T-helper 1 cell treated with Interleukin-12 subunit alpha and Interleukin-12 subunit beta and Interleukin-4 antibody, amounts not matched to agents 30 ng/mL and 1 ng/mL, for 36 hours (primary cell): ENCODE measurements at regions not wholly inside any gene's neighbourhood (a gene's known extent, or its start where the extent isn't known, plus 50 kb on each side); places are given as distances from the start of the nearest gene placed in this dataset.

Experiments used
- intact Hi-C: fragments of 100-400 bp; cut with micrococcal nuclease; formaldehyde crosslinking; loops from one replicate; pipeline ENCODE4 v1.15.1; 2024

DNA sequence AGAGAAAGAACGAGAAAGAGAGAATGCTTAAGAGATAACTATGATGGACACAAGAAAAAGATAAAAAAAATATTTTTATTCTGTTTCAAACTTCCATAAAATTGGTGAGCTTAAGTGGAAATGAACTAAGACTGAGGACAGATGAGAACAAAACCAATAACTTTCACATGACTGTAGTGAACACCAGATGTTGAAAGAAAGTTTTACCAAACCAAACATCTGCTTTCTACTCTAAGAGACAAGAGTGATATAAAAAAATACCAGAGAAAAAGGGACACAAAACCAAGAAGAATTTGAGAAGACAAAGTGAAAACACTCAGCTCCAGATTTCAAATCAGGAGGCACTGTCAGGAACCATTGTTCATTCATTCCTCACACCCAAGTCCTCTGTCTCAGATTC is 147.9 kb downstream of the IMPG2 start:
- intact Hi-C loops, result no loop called here

DNA sequence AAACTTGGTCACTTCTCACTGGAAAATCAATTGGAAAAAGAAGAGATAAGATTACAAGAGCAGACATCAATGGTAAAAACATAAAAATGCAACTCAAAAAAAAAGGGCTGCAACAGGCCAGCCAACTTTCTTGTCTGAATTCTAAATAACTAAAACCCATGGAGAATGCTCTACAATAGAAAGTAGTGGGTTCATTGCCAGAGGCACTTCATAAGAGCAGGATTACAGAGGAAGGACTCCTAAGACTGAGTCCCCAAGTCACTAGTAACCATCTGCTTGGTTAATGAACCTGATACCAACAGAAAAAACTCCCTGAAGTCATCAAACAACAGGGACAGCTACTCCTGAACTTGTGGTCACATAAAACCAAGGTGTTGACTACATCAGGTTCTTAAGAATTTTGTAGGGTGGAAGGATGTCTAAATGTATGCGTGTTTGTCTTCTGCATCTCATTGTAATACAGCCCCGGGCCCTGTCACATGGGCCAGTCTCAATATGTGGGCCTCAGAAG is 148.6 kb downstream of the IMPG2 start:
- intact Hi-C loops, result no loop called here

DNA sequence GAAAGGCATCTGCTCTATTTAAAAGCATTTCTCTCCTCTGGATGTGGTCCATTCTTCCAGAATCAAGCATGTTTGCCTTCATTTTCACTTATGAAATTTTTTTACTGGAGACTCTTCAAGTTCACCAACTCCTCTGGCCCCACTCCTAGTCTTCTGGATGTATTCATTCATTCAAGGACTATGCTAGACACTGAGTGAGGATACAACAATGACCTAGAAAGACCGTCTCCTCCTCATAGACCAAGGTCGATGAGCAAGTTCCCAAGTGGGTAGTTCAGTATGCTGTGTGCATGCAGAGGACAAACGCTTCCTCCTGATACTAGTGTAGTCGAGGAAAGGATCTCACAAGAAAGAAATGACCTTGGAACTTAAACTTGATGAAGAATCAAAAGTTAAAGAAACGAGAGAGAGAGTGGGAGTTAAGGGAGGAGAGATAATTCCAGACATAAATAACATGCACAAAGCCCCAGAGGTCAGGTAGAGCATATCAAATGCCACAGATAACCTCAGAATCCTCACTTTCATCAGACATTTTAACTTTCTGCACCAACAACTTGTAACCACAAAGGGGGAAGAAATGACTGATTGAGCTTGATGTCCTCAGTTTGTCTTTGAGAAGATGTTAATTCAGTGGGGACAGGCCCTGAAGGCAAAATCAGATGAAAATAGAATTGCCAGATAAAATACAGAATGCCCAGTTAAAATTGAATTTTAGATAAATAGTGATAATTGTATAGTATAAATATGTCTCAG is 149.4 kb downstream of the IMPG2 start:
- intact Hi-C loops, result no loop called here

DNA sequence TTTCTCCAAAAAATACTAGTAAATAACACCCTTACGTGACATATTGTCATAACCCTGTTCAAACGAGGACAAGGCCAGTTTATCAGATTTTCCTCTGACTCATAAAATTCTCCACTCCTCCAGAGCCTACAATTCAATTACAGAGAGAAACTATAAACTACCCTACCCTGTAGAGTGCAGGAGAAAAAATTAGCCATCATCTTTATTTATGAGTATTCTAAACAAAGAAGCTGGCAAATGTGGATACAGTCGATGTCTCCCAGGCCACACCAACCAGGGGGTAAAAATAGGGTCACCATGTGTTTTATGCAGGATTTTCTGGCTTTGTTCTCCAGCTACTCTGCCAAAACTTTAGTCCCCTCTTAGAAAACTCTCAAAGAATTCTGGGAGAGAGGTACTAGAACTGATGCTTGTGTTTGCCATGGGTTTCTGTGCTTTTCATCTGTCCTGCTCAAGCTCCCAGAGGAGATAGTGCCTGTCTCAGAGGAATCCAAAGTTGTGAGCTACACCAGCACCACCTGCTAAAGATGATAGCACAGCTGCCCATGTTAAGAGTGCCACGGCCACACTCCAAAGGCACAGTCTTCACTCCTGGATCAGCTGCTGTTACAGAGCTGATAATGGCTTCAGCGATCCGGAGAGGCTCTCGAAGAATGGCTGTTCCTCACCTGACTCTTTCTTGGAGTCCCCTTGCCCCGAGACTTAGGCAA is 150.2 kb downstream of the IMPG2 start:
- intact Hi-C loops, result no loop called here

DNA sequence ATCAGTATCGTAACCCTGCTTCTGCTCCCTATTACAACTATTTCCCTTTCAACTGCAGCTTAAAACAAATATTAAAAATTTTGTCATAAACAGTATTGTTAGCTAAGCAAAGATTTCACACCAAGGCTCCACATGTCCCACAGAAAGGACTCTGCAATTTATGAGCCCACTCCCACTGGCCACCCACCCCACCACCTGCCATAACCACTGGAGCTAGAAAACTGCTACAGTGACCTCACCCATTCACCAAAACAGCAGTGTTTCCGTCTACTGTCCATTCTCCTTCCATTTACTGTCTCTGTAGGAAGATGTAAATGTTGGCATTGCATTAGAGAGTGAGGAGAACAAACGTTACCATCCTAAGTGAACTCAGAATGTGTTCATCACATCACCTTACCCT is 150.9 kb downstream of the IMPG2 start:
- intact Hi-C loops, result no loop called here

DNA sequence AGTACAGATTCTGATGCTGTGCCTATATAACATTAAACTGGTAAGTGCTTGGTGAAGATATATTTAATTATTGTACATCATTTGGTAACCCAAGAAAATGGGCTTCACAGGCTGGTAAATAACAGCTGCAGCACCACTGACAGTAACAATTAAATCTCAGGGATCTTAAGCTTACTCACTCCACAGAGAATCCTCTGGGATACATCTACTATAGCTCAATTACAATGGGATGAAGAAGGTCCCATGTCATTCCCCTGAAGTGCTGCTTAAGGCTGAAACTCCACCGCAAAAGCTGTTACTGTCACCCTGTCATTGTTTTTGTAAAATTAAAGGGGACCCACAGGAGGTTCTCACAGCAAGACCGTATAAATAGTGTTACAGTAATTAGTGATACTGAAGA is 153.0 kb downstream of the IMPG2 start:
- intact Hi-C loops, result no loop called here

DNA sequence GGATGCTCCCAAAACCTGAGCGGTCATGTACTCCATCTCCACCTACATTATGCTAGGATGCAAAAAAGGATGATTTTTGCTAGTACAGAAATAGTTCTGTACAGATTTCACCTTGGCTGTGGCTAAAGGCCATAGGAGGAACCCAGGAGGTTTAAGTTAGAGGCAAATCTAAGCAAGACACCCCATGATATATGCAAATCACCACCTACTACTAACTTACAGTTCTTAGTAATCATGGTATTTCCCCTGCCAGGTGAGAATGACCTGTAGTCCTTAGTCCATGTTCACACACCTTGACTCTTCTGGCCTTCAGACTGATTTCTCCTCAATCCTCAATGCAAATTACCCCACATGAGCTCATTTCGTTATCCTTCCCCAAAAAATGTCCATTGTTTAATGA is 154.2 kb downstream of the IMPG2 start:
- intact Hi-C loops, result no loop called here

DNA sequence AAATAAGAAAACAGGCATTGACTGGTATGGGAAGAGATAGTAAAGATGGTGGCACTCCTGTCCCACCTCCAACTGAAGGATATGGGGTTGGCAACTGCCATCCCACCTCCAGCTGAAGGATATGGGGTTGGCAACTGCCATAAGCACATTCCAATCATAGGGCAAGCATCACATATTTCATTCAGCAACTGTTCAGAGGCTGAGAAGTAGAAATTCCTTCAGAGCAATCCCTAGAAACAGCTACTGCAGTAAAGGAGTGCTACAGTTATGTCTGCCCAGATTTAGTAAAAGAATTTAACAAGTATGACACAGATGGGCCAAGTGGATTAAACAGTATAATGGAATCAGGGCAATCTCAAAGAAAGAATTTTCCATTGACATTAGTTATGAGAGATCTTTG is 156.8 kb downstream of the IMPG2 start:
- intact Hi-C loops, result no loop called here

DNA sequence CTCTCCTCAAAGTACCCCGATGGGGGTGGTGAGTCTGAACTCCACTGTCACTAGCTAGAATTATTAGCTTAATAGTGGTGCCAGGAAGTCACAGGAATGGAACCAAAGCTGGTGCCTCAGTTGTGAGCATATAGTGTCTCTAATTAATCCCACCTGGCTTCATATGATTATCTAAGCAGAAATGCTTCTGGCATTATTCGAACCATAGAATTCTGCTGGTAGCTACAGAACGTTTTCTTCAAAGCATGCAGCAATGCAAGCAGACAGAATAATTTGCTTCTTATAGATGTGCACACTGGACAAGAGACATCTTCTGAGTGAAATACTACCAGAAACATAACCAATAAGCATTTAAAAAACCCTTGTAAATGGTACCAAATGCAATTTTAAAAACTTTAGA is 160.9 kb downstream of the IMPG2 start:
- intact Hi-C loops, result no loop called here

DNA sequence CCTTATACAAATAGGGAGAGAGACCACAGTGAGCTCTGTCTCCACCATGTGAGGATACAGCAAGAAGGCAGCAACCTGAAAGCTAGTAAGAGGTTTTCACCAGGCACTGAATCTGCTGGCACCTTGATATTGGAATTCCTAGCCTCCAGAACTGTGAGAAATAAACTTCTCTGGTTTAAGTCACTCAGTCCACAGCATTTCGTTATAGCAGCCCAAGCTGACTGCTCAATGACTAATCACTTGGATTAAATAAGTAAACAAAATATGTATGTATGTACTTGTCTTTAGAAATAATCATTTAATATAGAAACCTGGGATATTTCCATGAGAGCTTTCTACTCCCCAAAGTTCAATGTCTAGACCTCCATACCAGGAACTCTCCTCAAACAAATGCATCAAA is 162.0 kb downstream of the IMPG2 start:
- intact Hi-C loops, result no loop called here

DNA sequence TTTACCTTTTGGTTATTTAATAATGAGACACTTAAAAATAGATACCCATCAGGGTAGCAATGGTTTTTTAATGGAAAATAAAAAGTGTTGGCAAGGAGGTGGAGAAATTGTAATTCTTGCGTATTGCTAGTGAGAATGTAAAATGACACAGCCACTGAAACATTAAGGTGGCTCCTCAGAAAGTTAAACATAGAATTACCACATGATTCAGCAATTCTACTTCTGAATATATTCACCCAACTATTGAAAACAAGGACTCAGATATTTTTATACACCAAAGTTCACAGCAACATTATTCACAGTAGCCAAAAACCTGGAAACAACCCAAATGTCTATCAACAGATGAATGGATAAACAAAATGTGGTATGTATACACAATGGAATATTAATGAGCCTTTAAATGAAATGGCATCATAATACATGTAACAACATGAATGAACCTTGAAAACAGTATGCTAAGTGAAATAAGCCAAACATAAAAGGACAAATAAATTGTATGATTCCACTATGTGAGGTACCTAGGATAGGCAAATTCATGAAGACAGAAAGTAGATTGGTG is 163.5 kb downstream of the IMPG2 start:
- intact Hi-C loops, result no loop called here

DNA sequence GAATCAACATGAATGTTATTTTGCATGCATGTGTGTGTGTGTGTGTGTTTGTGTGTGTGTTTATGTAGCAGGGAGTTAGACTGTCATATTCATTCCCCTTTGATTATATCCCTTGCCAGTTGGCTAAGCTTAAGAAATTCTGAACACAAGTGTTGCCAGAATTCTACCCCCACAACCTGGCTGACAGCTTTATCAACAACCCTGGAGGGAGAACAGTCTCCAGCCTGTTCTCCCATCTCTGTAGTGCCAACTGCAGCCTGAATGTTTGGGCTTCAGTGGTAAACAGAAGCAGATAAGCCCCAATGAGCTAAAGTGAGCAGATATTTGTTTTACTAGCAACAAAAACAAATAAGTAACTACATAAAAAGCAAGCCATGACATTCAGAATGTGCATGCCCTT is 162.6 kb upstream of the ABI3BP start:
- intact Hi-C loops, result no loop called here

DNA sequence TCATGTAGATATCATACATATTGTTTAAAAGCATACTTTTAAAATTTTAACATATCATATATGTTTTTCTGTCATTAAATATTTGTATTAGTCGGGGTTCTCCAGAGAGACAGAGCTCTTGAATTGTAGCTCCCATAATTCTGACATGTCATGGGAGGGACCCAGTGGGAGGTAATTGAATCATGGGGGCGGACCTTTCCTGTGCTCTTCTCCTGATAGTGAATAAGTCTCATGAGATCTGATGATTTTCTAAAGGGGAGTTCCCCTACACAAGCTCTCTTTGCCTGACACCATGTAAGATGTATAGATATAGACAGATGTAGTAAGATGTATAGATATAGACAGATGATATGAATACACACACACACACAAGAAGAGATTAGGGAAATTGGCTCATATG is 161.2 kb upstream of the ABI3BP start:
- intact Hi-C loops, result no loop called here

DNA sequence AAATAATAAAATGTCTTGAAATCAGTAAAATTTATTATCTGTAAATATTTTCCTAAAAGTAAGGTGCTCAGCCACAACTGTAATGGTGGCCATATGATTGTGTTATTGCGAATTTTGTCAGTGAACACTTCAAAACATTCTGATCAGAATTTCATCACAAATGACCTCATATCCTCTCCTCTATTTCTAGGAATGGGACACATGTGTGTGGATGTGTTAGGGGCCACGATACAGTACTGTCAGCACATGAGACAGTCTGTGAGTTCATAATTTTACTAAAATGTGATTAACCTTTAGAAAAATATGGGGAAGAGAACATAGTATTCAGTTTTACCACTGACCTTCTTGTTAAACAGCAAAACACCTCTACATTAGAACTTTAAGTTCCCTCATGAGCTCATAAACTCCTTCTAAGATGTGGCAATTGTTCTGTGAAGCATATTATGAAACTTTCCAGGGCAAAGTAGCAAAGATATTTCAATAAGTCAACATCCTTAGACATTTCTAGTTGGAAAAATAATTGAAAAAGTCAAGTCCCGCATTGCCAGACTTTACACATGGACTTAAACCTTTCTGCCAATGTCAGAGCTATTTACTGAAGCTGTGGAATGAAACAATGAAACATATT is 158.2 kb upstream of the ABI3BP start:
- intact Hi-C loops, result no loop called here

DNA sequence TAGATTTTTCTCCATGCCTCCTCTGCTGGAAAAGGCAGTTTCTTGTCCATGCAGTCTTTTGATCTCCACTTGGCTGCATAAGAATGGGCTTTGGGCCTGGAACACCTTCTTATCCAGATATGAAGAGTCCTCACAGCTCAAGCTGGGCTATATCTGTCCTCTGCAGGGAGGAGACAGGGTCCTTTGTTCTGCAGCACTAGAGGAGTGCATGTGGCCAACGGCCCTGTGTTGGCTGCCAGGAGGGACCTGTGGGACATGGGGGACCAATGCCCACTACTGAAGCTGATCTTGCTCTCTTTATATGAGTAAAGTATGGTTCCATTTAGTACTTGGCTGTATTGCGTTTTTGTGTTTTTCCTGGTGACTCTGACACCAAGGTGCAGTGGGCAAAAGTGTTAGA is 157.3 kb upstream of the ABI3BP start:
- intact Hi-C loops, result no loop called here

DNA sequence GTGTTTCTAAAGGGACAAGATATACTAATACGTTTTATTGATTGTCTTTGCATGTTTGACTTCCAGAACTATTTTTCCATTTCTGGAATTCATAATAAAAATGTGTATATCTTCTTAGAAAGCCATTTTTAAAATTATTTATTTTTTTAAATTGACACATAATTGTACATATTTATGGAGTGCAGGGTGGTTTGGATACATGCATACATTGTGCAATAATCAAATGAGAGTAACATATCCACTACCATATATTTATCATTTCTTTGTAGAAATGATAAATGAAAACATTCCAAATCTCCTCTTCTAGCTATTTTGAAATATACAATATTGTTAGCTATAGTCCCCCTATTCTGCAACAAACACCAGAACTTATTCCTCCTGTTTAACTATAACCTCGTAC is 156.5 kb upstream of the ABI3BP start:
- intact Hi-C loops, result no loop called here

DNA sequence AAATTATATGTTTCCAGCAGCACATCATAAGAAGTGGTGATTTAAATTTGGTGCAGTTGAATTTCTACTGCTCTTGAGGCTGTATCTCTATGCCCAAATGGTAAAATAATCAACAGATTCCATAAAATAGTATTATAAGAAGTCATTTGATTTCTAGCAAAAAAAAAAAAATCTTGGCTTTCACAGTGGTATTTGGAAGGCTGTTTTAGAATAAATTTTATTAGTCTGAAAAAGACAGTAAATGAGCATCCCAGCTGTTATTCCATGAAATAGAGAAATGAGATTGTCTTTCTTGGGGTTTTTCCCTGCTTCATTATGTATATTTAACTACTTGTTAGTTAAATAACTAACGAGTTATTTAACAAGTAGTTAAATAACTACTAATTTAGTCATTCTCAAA is 156.0 kb upstream of the ABI3BP start:
- intact Hi-C loops, result no loop called here

DNA sequence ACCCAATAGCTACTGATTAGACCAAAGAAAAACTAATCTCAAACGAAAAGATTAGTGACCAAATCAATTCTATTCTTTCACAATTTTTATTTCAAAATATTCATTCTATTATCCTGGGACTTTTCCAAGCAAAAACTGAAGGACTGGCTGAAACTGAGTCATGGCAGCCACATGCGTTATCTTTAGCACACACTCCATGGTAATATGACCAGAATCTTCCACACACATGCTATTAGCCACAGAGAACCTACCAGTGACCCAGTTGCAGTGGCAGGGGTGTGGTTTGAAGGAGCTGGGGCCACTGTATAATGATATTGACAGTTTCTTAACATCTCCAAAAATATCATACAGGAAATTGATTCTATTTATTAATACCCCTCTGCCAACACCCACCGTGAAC is 154.8 kb upstream of the ABI3BP start:
- intact Hi-C loops, result no loop called here

DNA sequence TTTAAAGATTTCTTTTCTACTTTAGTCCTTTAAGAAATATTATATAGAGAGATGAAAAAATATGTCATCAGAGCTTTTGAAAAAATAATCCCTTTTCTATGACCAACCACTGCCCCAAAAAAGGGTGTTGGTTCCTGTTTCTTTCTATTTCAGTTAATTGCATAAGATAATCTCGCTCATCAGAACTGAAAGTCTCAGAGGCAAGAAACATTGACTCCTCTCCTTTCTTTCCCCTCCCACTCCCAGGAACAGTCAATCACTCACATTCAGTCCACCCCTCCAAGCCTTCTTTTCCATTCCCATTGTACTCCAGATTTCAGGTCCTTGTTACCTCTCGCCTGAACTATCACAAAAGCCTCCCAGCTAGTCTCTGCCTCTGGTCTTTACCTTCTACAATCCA is 153.7 kb upstream of the ABI3BP start:
- intact Hi-C loops, result no loop called here

DNA sequence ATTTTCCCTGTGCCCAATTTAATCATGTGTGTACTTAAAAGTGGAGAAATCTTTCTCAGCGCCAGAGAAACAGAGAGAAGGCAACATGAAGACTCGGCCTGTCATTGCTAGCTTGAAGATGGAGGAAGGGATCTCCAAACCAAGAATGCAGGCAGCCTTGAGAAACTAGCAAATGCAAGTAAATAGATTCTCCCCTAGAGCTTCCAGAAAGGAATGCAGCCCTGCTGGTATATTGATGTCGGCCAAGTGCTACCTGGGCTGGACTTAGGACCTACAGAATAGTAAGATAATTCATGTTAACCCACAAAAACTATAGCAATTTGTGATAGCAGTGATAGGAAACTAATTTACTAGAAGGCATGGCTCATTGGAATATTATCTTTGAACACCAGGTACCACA is 150.9 kb upstream of the ABI3BP start:
- intact Hi-C loops, result no loop called here

DNA sequence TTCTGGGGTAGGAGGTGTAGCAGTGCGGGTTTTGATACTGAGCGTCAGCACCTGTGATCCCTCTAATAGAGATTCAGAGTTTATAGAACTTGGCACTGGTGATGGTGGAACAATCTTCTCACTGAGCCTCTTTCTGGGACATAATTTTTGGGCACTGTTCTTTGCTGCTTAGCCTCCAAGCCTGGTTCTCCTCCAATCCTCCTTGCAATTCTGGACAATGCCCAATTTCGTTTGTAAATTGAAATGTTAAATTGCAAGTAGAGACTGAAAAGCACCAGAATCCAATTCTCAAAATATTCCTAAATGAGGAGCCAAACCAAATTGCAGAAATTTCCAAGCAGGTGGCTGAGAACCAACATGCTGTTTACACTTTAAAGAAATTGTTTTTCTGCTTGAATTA is 149.8 kb upstream of the ABI3BP start:
- intact Hi-C loops, result no loop called here

DNA sequence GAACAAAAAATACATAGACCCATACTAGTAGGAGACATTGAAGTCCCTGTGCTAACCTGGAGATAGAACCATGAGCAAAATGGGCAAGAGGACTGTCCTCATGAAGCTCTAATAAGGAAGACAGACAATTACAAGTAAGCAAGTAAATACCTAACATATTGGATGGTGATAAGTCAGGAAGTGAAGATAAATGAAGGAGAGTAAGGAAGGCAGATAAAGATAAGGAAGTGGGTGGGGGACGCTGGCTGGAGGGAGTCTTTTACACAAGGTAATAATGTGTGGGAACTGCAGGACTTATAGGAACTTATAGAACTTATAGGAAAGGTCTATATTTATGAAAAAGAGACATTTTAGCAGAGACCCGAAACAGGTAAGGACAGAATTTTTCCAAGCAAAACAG is 148.9 kb upstream of the ABI3BP start:
- intact Hi-C loops, result no loop called here
